ENCODE measurements at regions not wholly inside any gene's neighbourhood (a gene's known extent, or its start where the extent isn't known, plus 50 kb on each side); places are given as distances from the start of the nearest gene placed in this dataset.
"Not testable (repeated sequence)": the region's sequence is repeated elsewhere in the genome, so short reads cannot be mapped to it uniquely, and the experiment has no call there.

- not testable (repeated sequence) for TF ChIP-seq CTCF (IDR thresholded peaks at IDR 0.05; ENCODE audit: low read length); EZH2 (IDR thresholded peaks at IDR 0.05; ENCODE audit: borderline replicate concordance, low read length)
These were observed 638.3 kb downstream of the UTRN start for GRCh38 chr6:144923491-144923787.

Data from OCI-LY1 (cell line).